Right renal cortex interstitium (tissue), 3 donors: ENCODE measurements at regions not wholly inside any gene's neighbourhood (a gene's known extent, or its start where the extent isn't known, plus 50 kb on each side); places are given as distances from the start of the nearest gene placed in this dataset.
A peak's percentile ranks its signal among the peaks of the same experiment; 100 is the strongest.
"Not testable (repeated sequence)": the region's sequence is repeated elsewhere in the genome, so short reads cannot be mapped to it uniquely, and the experiment has no call there.

ENCODE experiments used
- DNase-seq, 3 donors: peaks; one replicate each; pipeline ENCODE4 v3.0.0-alpha.2; 2013; ENCODE audit warnings: low read depth in 3 of 3, low spot score in 2 of 3

- DNase-seq, result no peak
Observed at GRCh38 chr15:96043591-96044171, 286.8 kb upstream of the NR2F2 start.

- DNase-seq, result no peak
Observed at GRCh38 chr15:96046620-96047240, 283.8 kb upstream of the NR2F2 start.

GRCh38 chr15:96047255-96047931, 283.1 kb upstream of the NR2F2 start:
- DNase-seq, result no peak

GRCh38 chr15:96049323-96049722, 281.2 kb upstream of the NR2F2 start:
- no peak for DNase-seq

GRCh38 chr15:96049766-96050165, 280.7 kb upstream of the NR2F2 start:
- DNase-seq, result no peak

- DNase-seq, result no peak
Observed at GRCh38 chr15:96051598-96051997, 278.9 kb upstream of the NR2F2 start.

- no peak for DNase-seq
Observed at GRCh38 chr15:96052154-96052553, 278.3 kb upstream of the NR2F2 start.

GRCh38 chr15:96052572-96053030, 277.9 kb upstream of the NR2F2 start:
- DNase-seq, result no peak

GRCh38 chr15:96053031-96053780, 277.3 kb upstream of the NR2F2 start:
- DNase-seq, result peak; percentile 52 to 63 (median 56)

- DNase-seq, result no peak
Observed at GRCh38 chr15:96053781-96054428, 276.6 kb upstream of the NR2F2 start.

- DNase-seq, result no peak
Observed at GRCh38 chr15:96054621-96055020, 275.9 kb upstream of the NR2F2 start.

- DNase-seq, result no peak
Observed at GRCh38 chr15:96058103-96058851, 272.2 kb upstream of the NR2F2 start.

GRCh38 chr15:96058852-96059103, 271.7 kb upstream of the NR2F2 start:
- DNase-seq, result not testable (repeated sequence)

- not testable (repeated sequence) for DNase-seq
Observed at GRCh38 chr15:96060591-96060990, 269.9 kb upstream of the NR2F2 start.

GRCh38 chr15:96064351-96064756, 266.1 kb upstream of the NR2F2 start:
- no peak for DNase-seq

GRCh38 chr15:96066126-96066525, 264.4 kb upstream of the NR2F2 start:
- no peak for DNase-seq

GRCh38 chr15:96066852-96067495, 263.5 kb upstream of the NR2F2 start:
- DNase-seq, result no peak

- DNase-seq, result no peak
Observed at GRCh38 chr15:96067677-96068076, 262.8 kb upstream of the NR2F2 start.

- no peak for DNase-seq
Observed at GRCh38 chr15:96068897-96069296, 261.6 kb upstream of the NR2F2 start.

GRCh38 chr15:96070636-96071035, 259.9 kb upstream of the NR2F2 start:
- no peak for DNase-seq
